ENCODE measurements at regions not wholly inside any gene's neighbourhood (a gene's known extent, or its start where the extent isn't known, plus 50 kb on each side); places are given as distances from the start of the nearest gene placed in this dataset.

DNA sequence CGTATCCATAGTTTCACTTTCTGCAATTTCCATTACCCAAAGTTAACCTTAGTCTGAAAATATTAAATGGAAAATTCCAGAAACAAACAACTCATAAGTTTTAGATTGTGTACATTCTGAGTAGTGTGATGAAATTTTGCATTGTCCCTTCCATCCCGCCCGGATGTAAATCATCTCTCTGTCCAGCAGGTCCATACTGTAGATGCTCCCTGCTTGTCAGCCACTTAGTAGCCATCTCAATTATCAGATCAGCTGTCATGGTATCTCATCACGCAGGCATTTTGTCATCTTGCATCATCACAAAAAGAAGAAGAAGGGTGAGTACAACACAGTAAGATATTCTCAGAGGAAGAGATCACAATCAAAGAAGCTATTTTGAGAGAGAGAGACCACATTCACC is 185.0 kb upstream of the STK17B start:
- intact Hi-C loops (cut with DNase I; ENCODE audit: low total_unique reads) (no loop called here), in situ Hi-C loops (cut with MboI; ENCODE audit: low sequenced_read_pairs in 4 of 4) (no loop called here)
- H3K4me1 ChIP-seq: no peaks in the 10 kb centered on the region
- TF ChIP-seq POLR2A (IDR thresholded peaks at IDR 0.05) (no peak), CTCF (IDR thresholded peaks at IDR 0.05 in 4 of 5, conservative IDR thresholded peaks at IDR 0.05 in 1 of 5) (no peak)
- H3K9me3 ChIP-seq: no peaks in the 10 kb centered on the region
- no peaks in the 10 kb centered on the region for H3K36me3 ChIP-seq
- no peaks in the 10 kb centered on the region for H3K27me3 ChIP-seq
- ATAC-seq (no peak), DNase-seq (no peak)
- H3K27ac ChIP-seq: no peak overlapping the region
- no peak overlapping the region for H3K4me3 ChIP-seq

- ATAC-seq: no peak
- no peaks in the 10 kb centered on the region for H3K27me3 ChIP-seq
- no peaks in the 10 kb centered on the region for H3K9me3 ChIP-seq
- no peaks in the 10 kb centered on the region for H3K36me3 ChIP-seq
- peak overlapping the region in 2 of 4 donors; percentile 28 to 38 for H3K4me3 ChIP-seq
- H3K27ac ChIP-seq: peak overlapping the region in 2 of 4 donors; percentile 25 to 41
- no peak for TF ChIP-seq POLR2A (IDR thresholded peaks at IDR 0.05)
- TF ChIP-seq CTCF (IDR thresholded peaks at IDR 0.05 in 4 of 5, conservative IDR thresholded peaks at IDR 0.05 in 1 of 5): no peak
- DNase-seq: no peak
- no peaks in the 10 kb centered on the region for H3K4me1 ChIP-seq
- in situ Hi-C loops (cut with MboI; ENCODE audit: low sequenced_read_pairs in 4 of 4) (no loop called here), intact Hi-C loops (cut with DNase I; ENCODE audit: low total_unique reads) (no loop called here)
These were observed 189.3 kb upstream of the STK17B start for GRCh38 chr2:196360650-196361049.

GRCh38 chr2:196361606-196362326 is 190.4 kb upstream of the STK17B start:
- in situ Hi-C loops (cut with MboI; ENCODE audit: low sequenced_read_pairs in 4 of 4): no loop called here
- intact Hi-C loops (cut with DNase I; ENCODE audit: low total_unique reads): no loop called here
- H3K4me3 ChIP-seq: peak overlapping the region in 2 of 4 donors; percentile 24 to 38
- ATAC-seq: no peak
- TF ChIP-seq CTCF (IDR thresholded peaks at IDR 0.05 in 4 of 5, conservative IDR thresholded peaks at IDR 0.05 in 1 of 5) (no peak), POLR2A (IDR thresholded peaks at IDR 0.05) (no peak)
- no peak for DNase-seq
- H3K9me3 ChIP-seq: no peaks in the 10 kb centered on the region
- H3K27ac ChIP-seq: peak overlapping the region in 2 of 4 donors; percentile 35 to 41
- H3K27me3 ChIP-seq: no peaks in the 10 kb centered on the region
- no peaks in the 10 kb centered on the region for H3K4me1 ChIP-seq
- H3K36me3 ChIP-seq: no peaks in the 10 kb centered on the region

GRCh38 chr2:196362973-196363549 is 191.7 kb upstream of the STK17B start:
- no peak overlapping the region for H3K4me3 ChIP-seq
- no peak for DNase-seq
- no peak overlapping the region for H3K27ac ChIP-seq
- no peak for ATAC-seq
- no peaks in the 10 kb centered on the region for H3K36me3 ChIP-seq
- in situ Hi-C loops (cut with MboI; ENCODE audit: low sequenced_read_pairs in 4 of 4): no loop called here
- TF ChIP-seq CTCF (IDR thresholded peaks at IDR 0.05 in 4 of 5, conservative IDR thresholded peaks at IDR 0.05 in 1 of 5): no peak
- no peak for TF ChIP-seq POLR2A (IDR thresholded peaks at IDR 0.05)
- H3K27me3 ChIP-seq: no peaks in the 10 kb centered on the region
- intact Hi-C loops (cut with DNase I; ENCODE audit: low total_unique reads): no loop called here
- no peaks in the 10 kb centered on the region for H3K4me1 ChIP-seq
- no peaks in the 10 kb centered on the region for H3K9me3 ChIP-seq

Measured in gastrocnemius medialis (tissue), 4 donors.